Activated naive CD8-positive, alpha-beta T cell treated with anti-CD3 and anti-CD28 coated beads, Interleukin-2, amount 50 U/mL, for 24 hours (primary cell): ENCODE measurements at regions not wholly inside any gene's neighbourhood (a gene's known extent, or its start where the extent isn't known, plus 50 kb on each side); places are given as distances from the start of the nearest gene placed in this dataset.

Source experiments
- ATAC-seq: fragments of 150-1000 bp; cut with Tn5 transposase; one replicate; pipeline ENCODE4 v1.10.0; 2021
- DNase-seq: peaks from one replicate; pipeline ENCODE4 v3.0.0; 2021
- H3K27ac Mint-ChIP-seq: one replicate; pipeline ENCODE4 v1.8.0; 2021; ENCODE audit warnings: mild to moderate bottlenecking, mixed read lengths
- H3K27me3 Mint-ChIP-seq: one replicate; pipeline ENCODE4 v1.8.0; 2021; ENCODE audit warnings: mixed read lengths
- H3K36me3 Mint-ChIP-seq: one replicate; pipeline ENCODE4 v1.8.0; 2021; ENCODE audit warnings: low read depth, mixed read lengths
- H3K4me1 Mint-ChIP-seq: one replicate; pipeline ENCODE4 v1.8.0; 2021; ENCODE audit warnings: mixed read lengths
- H3K4me3 Mint-ChIP-seq: one replicate; pipeline ENCODE4 v1.8.0; 2021; ENCODE audit warnings: mild to moderate bottlenecking, moderate library complexity, mixed read lengths
- H3K9me3 Mint-ChIP-seq: one replicate; pipeline ENCODE4 v1.8.0; 2021; ENCODE audit warnings: mixed read lengths

DNA sequence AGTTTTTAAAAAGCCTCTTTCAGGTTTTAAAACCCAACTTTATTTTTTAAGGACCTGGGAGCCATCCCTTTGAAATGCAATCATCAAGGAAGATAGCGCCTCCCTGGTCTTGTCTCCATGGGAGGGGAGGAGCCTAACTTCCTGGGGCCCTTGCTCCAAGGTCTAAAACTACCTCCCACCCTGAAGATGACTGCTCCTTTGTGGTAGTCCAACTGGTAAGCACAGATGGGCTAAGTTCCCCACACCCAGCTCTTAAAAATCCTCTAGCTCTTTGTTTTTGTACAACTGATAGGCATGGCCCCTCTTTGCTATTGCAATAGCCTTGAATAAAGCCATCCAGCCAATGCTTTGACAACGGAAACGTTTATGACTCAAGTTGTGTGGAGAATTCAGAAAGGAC, 716.8 kb downstream of the CBLN2 start:
- H3K27ac Mint-ChIP-seq: no peak overlapping the region

GRCh38 chr18:71815305-71815704, 728.8 kb downstream of the CBLN2 start:
- Mint-ChIP-seq H3K4me1 (no peaks in the 10 kb centered on the region), H3K36me3 (no peaks in the 10 kb centered on the region), H3K27me3 (no peaks in the 10 kb centered on the region), H3K27ac (no peak overlapping the region), H3K9me3 (peaks cover 8% of the 10 kb centered on the region), H3K4me3 (no peak overlapping the region)
- DNase-seq (no peak), ATAC-seq (no peak)

More for the DNA sequence above, 716.8 kb downstream of the CBLN2 start:
- H3K4me1 Mint-ChIP-seq: no peaks in the 10 kb centered on the region
- H3K27me3 Mint-ChIP-seq: no peaks in the 10 kb centered on the region
- peaks cover 4% of the 10 kb centered on the region for H3K9me3 Mint-ChIP-seq
- H3K4me3 Mint-ChIP-seq: no peak overlapping the region
- no peaks in the 10 kb centered on the region for H3K36me3 Mint-ChIP-seq
- ATAC-seq (no peak), DNase-seq (no peak)

GRCh38 chr18:71809711-71810110, 734.4 kb downstream of the CBLN2 start:
- no peaks in the 10 kb centered on the region for H3K27me3 Mint-ChIP-seq
- no peak for ATAC-seq
- peaks cover 9% of the 10 kb centered on the region for H3K9me3 Mint-ChIP-seq
- no peaks in the 10 kb centered on the region for H3K4me1 Mint-ChIP-seq
- H3K4me3 Mint-ChIP-seq: no peak overlapping the region
- no peaks in the 10 kb centered on the region for H3K36me3 Mint-ChIP-seq
- H3K27ac Mint-ChIP-seq: no peak overlapping the region
- no peak for DNase-seq

GRCh38 chr18:71808616-71809015, 735.5 kb downstream of the CBLN2 start:
- H3K9me3 Mint-ChIP-seq: peaks cover 9% of the 10 kb centered on the region
- no peaks in the 10 kb centered on the region for H3K4me1 Mint-ChIP-seq
- H3K27me3 Mint-ChIP-seq: no peaks in the 10 kb centered on the region
- ATAC-seq (no peak), DNase-seq (no peak)
- H3K4me3 Mint-ChIP-seq: no peak overlapping the region
- no peaks in the 10 kb centered on the region for H3K36me3 Mint-ChIP-seq
- H3K27ac Mint-ChIP-seq: no peak overlapping the region

- no peak overlapping the region for H3K4me3 Mint-ChIP-seq
Measured at GRCh38 chr18:71807586-71807985, 736.6 kb downstream of the CBLN2 start.

DNA sequence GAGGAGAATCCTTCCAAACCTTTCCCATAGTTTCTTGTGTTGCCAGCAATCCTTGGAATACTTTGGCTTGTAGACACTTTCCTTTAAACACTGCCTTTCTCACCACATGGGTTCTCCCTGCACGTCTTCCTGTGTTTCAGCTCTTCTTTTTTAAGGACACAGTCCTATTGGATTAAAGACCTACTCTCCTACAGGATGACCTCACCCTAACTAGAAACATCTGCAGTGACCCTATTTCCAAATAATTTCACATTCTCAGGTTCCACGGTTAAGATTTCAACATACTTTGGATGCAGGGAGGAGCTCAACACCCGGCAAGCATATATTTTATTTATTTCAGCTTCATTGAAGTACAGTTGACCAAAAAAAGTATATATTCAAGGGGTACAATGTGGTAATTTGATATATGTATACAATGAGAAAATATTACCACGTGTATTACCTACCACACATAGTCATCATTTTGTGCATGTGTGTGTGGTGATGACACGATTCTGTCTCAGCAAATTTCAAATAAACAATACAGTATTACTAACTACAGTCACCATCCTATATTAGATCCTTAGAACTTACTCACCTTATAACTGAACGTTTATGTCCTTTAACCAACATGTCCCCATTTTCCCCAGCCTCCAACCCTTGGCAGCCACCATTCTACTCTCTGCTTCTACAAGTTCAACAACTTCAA, 745.0 kb downstream of the CBLN2 start:
- Mint-ChIP-seq H3K9me3 (peaks cover 5% of the 10 kb centered on the region), H3K4me1 (no peaks in the 10 kb centered on the region), H3K27me3 (no peaks in the 10 kb centered on the region), H3K27ac (no peak overlapping the region), H3K4me3 (no peak overlapping the region), H3K36me3 (no peaks in the 10 kb centered on the region)
- ATAC-seq (no peak), DNase-seq (no peak)

More at GRCh38 chr18:71807586-71807985, 736.6 kb downstream of the CBLN2 start:
- H3K27ac Mint-ChIP-seq: no peak overlapping the region
- DNase-seq (no peak), ATAC-seq (no peak)
- no peaks in the 10 kb centered on the region for H3K36me3 Mint-ChIP-seq
- peaks cover 9% of the 10 kb centered on the region for H3K9me3 Mint-ChIP-seq
- H3K27me3 Mint-ChIP-seq: no peaks in the 10 kb centered on the region
- no peaks in the 10 kb centered on the region for H3K4me1 Mint-ChIP-seq

GRCh38 chr18:71797554-71797953, 746.6 kb downstream of the CBLN2 start:
- no peaks in the 10 kb centered on the region for H3K36me3 Mint-ChIP-seq
- H3K4me3 Mint-ChIP-seq: no peak overlapping the region
- DNase-seq: no peak
- no peaks in the 10 kb centered on the region for H3K9me3 Mint-ChIP-seq
- no peak overlapping the region for H3K27ac Mint-ChIP-seq
- no peaks in the 10 kb centered on the region for H3K4me1 Mint-ChIP-seq
- no peaks in the 10 kb centered on the region for H3K27me3 Mint-ChIP-seq
- ATAC-seq: no peak

GRCh38 chr18:71784777-71785176, 759.4 kb downstream of the CBLN2 start:
- Mint-ChIP-seq H3K9me3 (no peaks in the 10 kb centered on the region), H3K27ac (no peak overlapping the region), H3K4me3 (no peak overlapping the region), H3K36me3 (no peaks in the 10 kb centered on the region), H3K4me1 (no peaks in the 10 kb centered on the region), H3K27me3 (no peaks in the 10 kb centered on the region)
- DNase-seq: no peak
- ATAC-seq: no peak

GRCh38 chr18:71760541-71760940, 783.6 kb downstream of the CBLN2 start:
- Mint-ChIP-seq H3K4me3 (no peak overlapping the region), H3K4me1 (no peaks in the 10 kb centered on the region), H3K9me3 (peaks cover 4% of the 10 kb centered on the region), H3K27me3 (no peaks in the 10 kb centered on the region), H3K27ac (no peak overlapping the region), H3K36me3 (no peaks in the 10 kb centered on the region)
- no peak for DNase-seq
- no peak for ATAC-seq

GRCh38 chr18:71754246-71754645, 789.9 kb downstream of the CBLN2 start:
- Mint-ChIP-seq H3K9me3 (peaks cover 9% of the 10 kb centered on the region), H3K27me3 (no peaks in the 10 kb centered on the region), H3K36me3 (no peaks in the 10 kb centered on the region), H3K4me3 (no peak overlapping the region), H3K4me1 (no peaks in the 10 kb centered on the region), H3K27ac (no peak overlapping the region)
- no peak for DNase-seq
- ATAC-seq: no peak

GRCh38 chr18:71743634-71744033, 800.5 kb downstream of the CBLN2 start:
- DNase-seq: no peak
- no peaks in the 10 kb centered on the region for H3K36me3 Mint-ChIP-seq
- no peak overlapping the region for H3K27ac Mint-ChIP-seq
- no peaks in the 10 kb centered on the region for H3K27me3 Mint-ChIP-seq
- H3K4me1 Mint-ChIP-seq: no peaks in the 10 kb centered on the region
- no peak for ATAC-seq
- H3K4me3 Mint-ChIP-seq: no peak overlapping the region
- H3K9me3 Mint-ChIP-seq: peaks cover 17% of the 10 kb centered on the region

- ATAC-seq: no peak
Measured at GRCh38 chr18:71729611-71730010, 814.5 kb downstream of the CBLN2 start.

DNA sequence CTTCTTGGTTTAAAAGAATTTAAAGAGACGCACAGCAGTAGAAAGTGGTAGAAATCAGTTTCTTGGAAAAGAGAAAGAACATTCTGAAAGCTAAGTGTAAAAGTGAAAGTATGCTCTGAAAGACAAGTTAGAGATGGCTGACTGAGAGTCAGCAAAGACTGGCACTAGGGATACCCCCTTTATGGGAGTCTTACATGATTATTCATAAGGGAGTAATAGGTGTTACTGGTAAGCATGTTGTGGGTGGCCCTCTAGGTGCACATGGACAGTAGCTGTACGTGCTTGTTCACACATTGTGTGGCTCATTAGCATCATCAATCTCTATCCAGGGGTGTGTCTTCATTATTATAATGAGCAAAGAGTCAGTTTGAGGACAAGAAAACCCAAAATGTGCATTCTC, 816.2 kb downstream of the CBLN2 start:
- Mint-ChIP-seq H3K4me1 (no peaks in the 10 kb centered on the region), H3K27me3 (no peaks in the 10 kb centered on the region), H3K36me3 (no peaks in the 10 kb centered on the region), H3K4me3 (no peak overlapping the region), H3K27ac (no peak overlapping the region), H3K9me3 (peaks cover 9% of the 10 kb centered on the region)
- no peak for DNase-seq
- ATAC-seq: no peak

More at GRCh38 chr18:71729611-71730010, 814.5 kb downstream of the CBLN2 start:
- H3K4me3 Mint-ChIP-seq: no peak overlapping the region
- H3K27ac Mint-ChIP-seq: no peak overlapping the region
- DNase-seq: no peak
- peaks cover 5% of the 10 kb centered on the region for H3K9me3 Mint-ChIP-seq
- no peaks in the 10 kb centered on the region for H3K4me1 Mint-ChIP-seq
- no peaks in the 10 kb centered on the region for H3K36me3 Mint-ChIP-seq
- H3K27me3 Mint-ChIP-seq: no peaks in the 10 kb centered on the region

GRCh38 chr18:71725256-71725655, 818.9 kb downstream of the CBLN2 start:
- Mint-ChIP-seq H3K27ac (no peak overlapping the region), H3K9me3 (peaks cover 9% of the 10 kb centered on the region), H3K4me1 (no peaks in the 10 kb centered on the region), H3K36me3 (no peaks in the 10 kb centered on the region), H3K27me3 (no peaks in the 10 kb centered on the region), H3K4me3 (no peak overlapping the region)
- DNase-seq: no peak
- no peak for ATAC-seq

- DNase-seq: no peak
- H3K27ac Mint-ChIP-seq: no peak overlapping the region
- peaks cover 5% of the 10 kb centered on the region for H3K9me3 Mint-ChIP-seq
- H3K27me3 Mint-ChIP-seq: peaks cover 1% of the 10 kb centered on the region
- no peak overlapping the region for H3K4me3 Mint-ChIP-seq
- no peaks in the 10 kb centered on the region for H3K4me1 Mint-ChIP-seq
- no peak for ATAC-seq
- no peaks in the 10 kb centered on the region for H3K36me3 Mint-ChIP-seq
Measured at GRCh38 chr18:71707985-71708500, 836.1 kb downstream of the CBLN2 start.

DNA sequence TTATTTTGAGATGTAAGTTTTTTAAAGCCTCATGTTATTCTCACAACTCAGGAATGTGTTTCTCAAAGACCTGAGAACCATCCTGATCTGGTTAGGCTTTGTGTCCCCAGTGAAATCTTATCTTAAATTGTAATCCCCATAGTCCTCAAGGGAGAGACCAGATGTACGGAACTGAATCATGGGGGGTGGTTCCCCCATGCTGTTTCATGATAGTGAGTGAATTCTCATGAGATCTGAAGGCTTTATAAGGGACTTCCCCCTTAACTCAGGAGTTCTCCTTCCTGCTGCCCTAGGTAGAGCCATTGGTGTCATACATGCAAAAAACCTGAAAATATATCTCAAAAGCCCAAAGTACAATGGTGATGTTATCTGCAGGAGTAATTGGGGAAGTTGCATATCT, 836.7 kb downstream of the CBLN2 start:
- Mint-ChIP-seq H3K9me3 (peaks cover 5% of the 10 kb centered on the region), H3K4me3 (no peak overlapping the region), H3K36me3 (no peaks in the 10 kb centered on the region), H3K27ac (no peak overlapping the region), H3K27me3 (peaks cover 1% of the 10 kb centered on the region), H3K4me1 (no peaks in the 10 kb centered on the region)
- ATAC-seq (no peak), DNase-seq (no peak)
